ENCODE measurements at regions not wholly inside any gene's neighbourhood (a gene's known extent, or its start where the extent isn't known, plus 50 kb on each side); places are given as distances from the start of the nearest gene placed in this dataset.
"Not testable (repeated sequence)": the region's sequence is repeated elsewhere in the genome, so short reads cannot be mapped to it uniquely, and the experiment has no call there.

- Mint-ChIP-seq H3K27ac (no peak overlapping the region), H3K4me3 (no peak overlapping the region), H3K36me3 (no peaks in the 10 kb centered on the region), H3K27me3 (peaks cover 0 to 2% (median 0%) of the 10 kb centered on the region in 3 donors), H3K4me1 (no peaks in the 10 kb centered on the region), H3K9me3 (no peaks in the 10 kb centered on the region)
- ATAC-seq (ENCODE audit: low read depth in 2 of 2) (no peak), DNase-seq (no peak)
Observed at GRCh38 chr1:60893136-60893930, 189.0 kb upstream of the NFIA start.

DNA sequence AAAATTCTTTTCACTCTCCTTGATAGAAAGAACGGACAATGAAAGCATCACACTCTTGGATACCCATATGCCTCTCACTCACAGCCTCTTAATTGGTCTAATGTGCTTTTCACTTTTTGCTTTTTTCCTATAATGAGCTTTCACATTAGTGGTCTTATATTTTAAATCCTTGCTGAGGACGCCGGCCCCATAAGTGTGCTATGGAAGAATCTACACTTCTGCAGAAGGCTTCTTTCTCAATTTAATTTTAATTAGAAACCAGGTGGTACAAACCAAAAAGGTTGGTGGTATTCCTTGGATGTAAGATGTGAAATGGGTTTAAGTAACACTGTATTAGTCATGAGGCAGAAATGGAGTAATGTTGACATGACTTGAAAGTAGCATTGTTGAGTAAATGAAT lies 190.6 kb upstream of the NFIA start:
- H3K27me3 Mint-ChIP-seq: no peaks in the 10 kb centered on the region
- H3K4me1 Mint-ChIP-seq: no peaks in the 10 kb centered on the region
- no peak overlapping the region for H3K27ac Mint-ChIP-seq
- ATAC-seq (ENCODE audit: low read depth in 2 of 2) (no peak), DNase-seq (no peak)
- no peak overlapping the region for H3K4me3 Mint-ChIP-seq
- no peaks in the 10 kb centered on the region for H3K36me3 Mint-ChIP-seq
- no peaks in the 10 kb centered on the region for H3K9me3 Mint-ChIP-seq

DNA sequence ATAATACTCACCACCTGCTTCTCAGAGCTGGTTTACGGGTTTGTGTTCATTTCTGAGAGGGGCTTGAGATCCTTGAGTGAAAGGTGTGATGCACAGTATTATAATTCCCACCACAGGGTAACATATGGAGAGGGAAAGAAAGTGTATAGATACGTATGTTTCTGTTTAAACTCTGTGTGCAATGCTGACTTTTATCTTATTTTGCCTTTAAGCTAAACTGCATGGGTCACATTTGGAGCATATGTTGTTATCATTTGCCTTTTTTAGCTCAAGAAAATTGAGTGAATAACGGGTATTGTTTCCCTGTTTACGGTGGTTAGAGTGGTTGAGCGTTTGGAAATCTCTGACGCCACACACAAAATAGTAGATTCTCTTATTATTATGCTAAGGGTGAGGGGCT lies 191.1 kb upstream of the NFIA start:
- Mint-ChIP-seq H3K4me1 (no peaks in the 10 kb centered on the region), H3K27me3 (no peaks in the 10 kb centered on the region), H3K9me3 (no peaks in the 10 kb centered on the region), H3K36me3 (no peaks in the 10 kb centered on the region), H3K27ac (no peak overlapping the region), H3K4me3 (no peak overlapping the region)
- ATAC-seq (ENCODE audit: low read depth in 2 of 2): no peak
- DNase-seq: no peak

GRCh38 chr1:60890664-60891063 lies 191.7 kb upstream of the NFIA start:
- ATAC-seq (ENCODE audit: low read depth in 2 of 2): no peak
- H3K36me3 Mint-ChIP-seq: no peaks in the 10 kb centered on the region
- H3K27ac Mint-ChIP-seq: peak overlapping the region in 1 of 6 donors; percentile 5
- H3K27me3 Mint-ChIP-seq: no peaks in the 10 kb centered on the region
- DNase-seq: no peak
- no peaks in the 10 kb centered on the region for H3K9me3 Mint-ChIP-seq
- H3K4me1 Mint-ChIP-seq: no peaks in the 10 kb centered on the region
- no peak overlapping the region for H3K4me3 Mint-ChIP-seq

DNA sequence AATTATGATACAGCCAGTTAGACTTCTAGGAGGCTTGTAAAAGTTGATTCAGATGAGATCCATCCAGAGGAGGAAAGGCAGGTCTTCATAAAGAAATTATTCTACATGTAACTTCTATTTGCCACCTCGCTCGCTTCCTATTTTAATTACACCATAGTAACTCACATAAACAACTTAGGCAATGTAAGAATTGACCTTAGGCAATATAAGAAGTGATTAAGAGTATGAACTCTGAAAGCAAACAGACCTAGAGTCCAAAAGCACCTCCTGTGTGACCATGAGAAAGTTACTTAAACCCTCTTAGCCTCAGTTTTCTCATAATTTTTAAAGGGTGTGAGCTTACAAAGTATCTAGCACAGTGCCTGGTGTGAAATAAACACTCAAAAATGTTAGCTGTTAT lies 192.7 kb upstream of the NFIA start:
- no peaks in the 10 kb centered on the region for H3K4me1 Mint-ChIP-seq
- H3K27ac Mint-ChIP-seq: no peak overlapping the region
- DNase-seq (no peak), ATAC-seq (ENCODE audit: low read depth in 2 of 2) (no peak)
- H3K36me3 Mint-ChIP-seq: no peaks in the 10 kb centered on the region
- H3K9me3 Mint-ChIP-seq: no peaks in the 10 kb centered on the region
- no peak overlapping the region for H3K4me3 Mint-ChIP-seq
- H3K27me3 Mint-ChIP-seq: no peaks in the 10 kb centered on the region

- Mint-ChIP-seq H3K27ac (no peak overlapping the region), H3K36me3 (no peaks in the 10 kb centered on the region)
Observed at GRCh38 chr1:60888126-60888525, 194.2 kb upstream of the NFIA start.

GRCh38 chr1:60886793-60887331 lies 195.5 kb upstream of the NFIA start:
- no peak for ATAC-seq (ENCODE audit: low read depth in 2 of 2)
- Mint-ChIP-seq H3K36me3 (no peaks in the 10 kb centered on the region), H3K4me3 (no peak overlapping the region), H3K4me1 (no peaks in the 10 kb centered on the region), H3K27me3 (no peaks in the 10 kb centered on the region), H3K27ac (no peak overlapping the region), H3K9me3 (no peaks in the 10 kb centered on the region)
- no peak for DNase-seq

More at GRCh38 chr1:60888126-60888525, 194.2 kb upstream of the NFIA start:
- Mint-ChIP-seq H3K4me3 (no peak overlapping the region), H3K4me1 (no peaks in the 10 kb centered on the region), H3K9me3 (no peaks in the 10 kb centered on the region), H3K27me3 (no peaks in the 10 kb centered on the region)
- ATAC-seq (ENCODE audit: low read depth in 2 of 2) (no peak), DNase-seq (no peak)

GRCh38 chr1:60886090-60886489 lies 196.3 kb upstream of the NFIA start:
- no peaks in the 10 kb centered on the region for H3K4me1 Mint-ChIP-seq
- H3K36me3 Mint-ChIP-seq: no peaks in the 10 kb centered on the region
- no peak overlapping the region for H3K27ac Mint-ChIP-seq
- H3K9me3 Mint-ChIP-seq: no peaks in the 10 kb centered on the region
- no peaks in the 10 kb centered on the region for H3K27me3 Mint-ChIP-seq
- ATAC-seq (ENCODE audit: low read depth in 2 of 2) (no peak), DNase-seq (no peak)
- H3K4me3 Mint-ChIP-seq: no peak overlapping the region

GRCh38 chr1:60880202-60880601 lies 202.2 kb upstream of the NFIA start:
- no peaks in the 10 kb centered on the region for H3K4me1 Mint-ChIP-seq
- no peaks in the 10 kb centered on the region for H3K36me3 Mint-ChIP-seq
- no peaks in the 10 kb centered on the region for H3K9me3 Mint-ChIP-seq
- H3K27me3 Mint-ChIP-seq: no peaks in the 10 kb centered on the region
- ATAC-seq (ENCODE audit: low read depth in 2 of 2) (no peak), DNase-seq (no peak)
- no peak overlapping the region for H3K27ac Mint-ChIP-seq
- no peak overlapping the region for H3K4me3 Mint-ChIP-seq

GRCh38 chr1:60878323-60878722 lies 204.0 kb upstream of the NFIA start:
- Mint-ChIP-seq H3K4me3 (no peak overlapping the region), H3K4me1 (no peaks in the 10 kb centered on the region), H3K36me3 (no peaks in the 10 kb centered on the region), H3K27ac (no peak overlapping the region), H3K27me3 (no peaks in the 10 kb centered on the region), H3K9me3 (no peaks in the 10 kb centered on the region)
- no peak for DNase-seq
- no peak for ATAC-seq (ENCODE audit: low read depth in 2 of 2)

DNA sequence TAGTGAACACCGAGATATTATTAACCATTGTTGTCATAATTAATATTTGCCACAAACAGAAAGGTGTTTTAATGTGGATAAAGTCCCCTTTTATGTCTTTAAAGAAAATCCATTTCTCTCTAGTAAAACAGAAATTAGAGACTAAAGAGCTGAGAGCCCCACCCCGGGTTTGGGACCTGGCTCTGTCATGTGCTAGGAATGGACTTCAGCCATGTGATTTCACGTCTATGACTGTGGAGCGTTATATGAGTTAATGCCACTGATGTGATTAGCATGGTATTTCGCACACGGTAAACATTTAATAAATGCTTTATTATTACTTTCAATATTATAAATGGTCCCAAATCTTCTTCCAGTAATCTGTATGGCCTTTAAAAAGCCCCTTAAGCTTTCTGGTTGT lies 205.0 kb upstream of the NFIA start:
- H3K27me3 Mint-ChIP-seq: no peaks in the 10 kb centered on the region
- DNase-seq (no peak), ATAC-seq (ENCODE audit: low read depth in 2 of 2) (no peak)
- no peaks in the 10 kb centered on the region for H3K9me3 Mint-ChIP-seq
- H3K4me1 Mint-ChIP-seq: no peaks in the 10 kb centered on the region
- no peaks in the 10 kb centered on the region for H3K36me3 Mint-ChIP-seq
- no peak overlapping the region for H3K27ac Mint-ChIP-seq
- no peak overlapping the region for H3K4me3 Mint-ChIP-seq

- DNase-seq (no peak), ATAC-seq (ENCODE audit: low read depth in 2 of 2) (no peak)
- H3K27me3 Mint-ChIP-seq: no peaks in the 10 kb centered on the region
- H3K4me1 Mint-ChIP-seq: no peaks in the 10 kb centered on the region
- no peaks in the 10 kb centered on the region for H3K9me3 Mint-ChIP-seq
- no peak overlapping the region for H3K4me3 Mint-ChIP-seq
- H3K36me3 Mint-ChIP-seq: no peaks in the 10 kb centered on the region
- H3K27ac Mint-ChIP-seq: no peak overlapping the region
Observed at GRCh38 chr1:60876952-60877351, 205.4 kb upstream of the NFIA start.

GRCh38 chr1:60875138-60875537 lies 207.2 kb upstream of the NFIA start:
- DNase-seq (no peak), ATAC-seq (ENCODE audit: low read depth in 2 of 2) (no peak)
- H3K4me3 Mint-ChIP-seq: no peak overlapping the region
- H3K4me1 Mint-ChIP-seq: no peaks in the 10 kb centered on the region
- no peak overlapping the region for H3K27ac Mint-ChIP-seq
- H3K36me3 Mint-ChIP-seq: no peaks in the 10 kb centered on the region
- H3K9me3 Mint-ChIP-seq: no peaks in the 10 kb centered on the region
- no peaks in the 10 kb centered on the region for H3K27me3 Mint-ChIP-seq

DNA sequence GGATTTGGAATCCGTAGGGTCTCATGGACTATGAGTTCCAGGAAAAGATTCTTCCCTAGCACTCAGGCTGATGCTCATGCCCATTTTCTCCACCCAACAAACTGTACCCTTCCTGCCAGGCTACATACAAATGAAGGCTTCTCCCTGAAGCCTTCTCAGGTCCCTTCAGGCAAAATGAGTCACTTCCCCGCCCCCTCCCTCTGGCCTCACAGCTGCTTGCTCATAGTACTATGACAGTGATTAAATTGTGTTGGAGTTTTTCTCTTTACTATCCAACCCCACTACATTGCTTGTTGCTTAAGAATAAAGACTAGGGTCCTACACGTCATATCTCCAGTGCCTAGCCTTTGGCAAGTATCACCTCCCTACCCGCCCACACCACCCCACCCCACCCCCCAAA lies 207.6 kb upstream of the NFIA start:
- ATAC-seq (ENCODE audit: low read depth in 2 of 2): no peak
- no peak for DNase-seq
- H3K9me3 Mint-ChIP-seq: no peaks in the 10 kb centered on the region
- H3K4me1 Mint-ChIP-seq: no peaks in the 10 kb centered on the region
- H3K27me3 Mint-ChIP-seq: no peaks in the 10 kb centered on the region
- no peak overlapping the region for H3K27ac Mint-ChIP-seq
- no peaks in the 10 kb centered on the region for H3K36me3 Mint-ChIP-seq
- H3K4me3 Mint-ChIP-seq: no peak overlapping the region

DNA sequence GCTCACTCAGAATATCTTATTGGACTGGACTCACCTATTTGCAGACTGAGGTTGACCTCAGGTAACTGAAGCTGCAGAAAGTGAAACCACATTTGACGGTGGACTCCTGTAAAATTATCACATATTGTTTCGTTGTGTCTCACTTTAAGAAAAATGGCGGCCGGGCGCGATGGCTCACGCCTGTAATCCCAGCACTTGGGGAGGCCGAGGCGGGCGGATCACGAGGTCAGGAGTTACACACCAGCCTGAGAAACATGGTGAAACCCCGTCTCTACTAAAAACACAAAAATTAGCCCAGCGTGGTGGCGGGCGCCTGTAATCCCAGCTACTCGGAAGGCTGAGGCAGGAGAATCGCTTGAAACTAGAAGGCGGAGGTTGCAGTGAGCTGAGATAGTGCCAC lies 209.0 kb upstream of the NFIA start:
- not testable (repeated sequence) for H3K27ac Mint-ChIP-seq; ATAC-seq (ENCODE audit: low read depth in 2 of 2); H3K4me1 Mint-ChIP-seq; H3K27me3 Mint-ChIP-seq; H3K36me3 Mint-ChIP-seq; H3K9me3 Mint-ChIP-seq; DNase-seq; H3K4me3 Mint-ChIP-seq

Measured in naive B cell (primary cell).